Neural cell (in vitro differentiated cells): ENCODE measurements at regions not wholly inside any gene's neighbourhood (a gene's known extent, or its start where the extent isn't known, plus 50 kb on each side); places are given as distances from the start of the nearest gene placed in this dataset.

Experiments
- CTCF ChIP-seq: fragments of 450-650 bp; IDR thresholded peaks from 2 replicates; pipeline ENCODE4 v1.5.1; 2014; ENCODE audit warnings: antibody characterized with exemption, mild to moderate bottlenecking, moderate library complexity; ENCODE audit not compliant: poor library complexity, severe bottlenecking
- EP300 ChIP-seq: fragments of 450-650 bp; conservative IDR thresholded peaks from 2 replicates; pipeline ENCODE4 v1.6.1; 2014; ENCODE audit warnings: antibody characterized with exemption, mild to moderate bottlenecking, moderate library complexity; ENCODE audit not compliant: poor library complexity, severe bottlenecking
- EZH2 ChIP-seq: fragments of 200-600, 300-800 bp; shearing (Covaris generic), sonication (generic); IDR thresholded peaks from 2 replicates; pipeline ENCODE4 v1.6.1; 2014; ENCODE audit warnings: antibody characterized with exemption, low read length, borderline replicate concordance, mild to moderate bottlenecking; ENCODE audit not compliant: insufficient read depth, poor library complexity, severe bottlenecking
- MXI1 ChIP-seq: fragments of 450-650 bp; conservative IDR thresholded peaks from 2 replicates; pipeline ENCODE4 v1.6.1; 2014; ENCODE audit warnings: antibody characterized with exemption, mild to moderate bottlenecking; ENCODE audit not compliant: poor library complexity, severe bottlenecking
- POLR2AphosphoS5 ChIP-seq: IDR thresholded peaks from 2 replicates; pipeline ENCODE4 v1.6.1; 2012
- RAD21 ChIP-seq: fragments of 450-650 bp; conservative IDR thresholded peaks from 2 replicates; pipeline ENCODE4 v1.6.1; 2014; ENCODE audit warnings: antibody characterized with exemption, mild to moderate bottlenecking, moderate library complexity
- REST ChIP-seq: IDR thresholded peaks from 2 replicates; pipeline ENCODE4 v1.6.1; 2012; ENCODE audit warnings: borderline replicate concordance
- SMC3 ChIP-seq: fragments of 450-650 bp; conservative IDR thresholded peaks from 2 replicates; pipeline ENCODE4 v1.6.1; 2014; ENCODE audit warnings: antibody characterized with exemption, mild to moderate bottlenecking, moderate library complexity; ENCODE audit not compliant: poor library complexity
- TAF1 ChIP-seq: IDR thresholded peaks from 2 replicates; pipeline ENCODE4 v1.6.1; 2012; ENCODE audit warnings: low read depth

DNA sequence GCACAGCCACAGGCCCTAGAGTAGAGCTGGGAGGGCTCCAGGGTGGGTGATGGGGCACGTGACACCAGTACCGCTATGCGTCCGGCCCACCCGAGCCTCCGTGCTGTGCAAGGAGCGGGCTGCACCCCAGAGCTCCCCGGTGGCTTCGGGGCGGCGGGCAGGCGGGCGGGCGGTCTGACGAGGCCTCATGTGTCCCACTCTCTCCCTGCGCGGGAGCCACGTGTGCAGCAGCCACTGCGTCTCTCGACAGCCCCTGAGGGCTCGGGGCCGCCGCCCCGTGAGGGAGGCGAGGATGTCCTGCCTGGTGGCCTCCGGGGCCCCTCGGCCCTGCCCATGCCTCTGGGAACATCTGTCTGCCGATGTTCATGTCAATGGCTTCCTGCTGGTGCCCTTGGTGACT, 51.2 kb upstream of the FBRSL1 start:
- TF ChIP-seq CTCF: no peak
- no peak for TF ChIP-seq POLR2AphosphoS5
- TF ChIP-seq EP300: no peak
- no peak for TF ChIP-seq TAF1
- no peak for TF ChIP-seq REST
- no peak for TF ChIP-seq EZH2
- TF ChIP-seq RAD21: no peak
- no peak for TF ChIP-seq SMC3
- TF ChIP-seq MXI1: no peak
